ENCODE measurements at regions not wholly inside any gene's neighbourhood (a gene's known extent, or its start where the extent isn't known, plus 50 kb on each side); places are given as distances from the start of the nearest gene placed in this dataset.

DNA sequence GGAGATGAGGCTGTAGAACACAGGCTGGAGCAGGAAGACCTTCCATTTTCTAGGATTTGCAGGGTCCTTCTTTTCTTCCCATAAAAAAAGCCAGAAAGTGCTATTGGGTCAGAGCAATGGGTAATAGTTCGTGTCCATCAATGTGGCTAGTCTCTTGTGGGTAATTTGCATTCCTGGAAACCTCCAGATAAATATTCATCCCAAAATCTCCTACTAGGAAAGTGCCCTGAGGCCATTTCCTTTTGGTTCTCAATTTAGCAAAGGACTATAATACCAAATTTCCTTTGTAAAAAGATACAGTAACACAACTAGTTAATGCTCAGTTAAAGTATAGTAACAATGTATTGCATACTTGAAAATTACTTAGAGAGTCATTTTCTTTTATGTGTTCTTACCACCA lies 138.1 kb upstream of the TAB2 start:
- TF ChIP-seq, protein P1, sequence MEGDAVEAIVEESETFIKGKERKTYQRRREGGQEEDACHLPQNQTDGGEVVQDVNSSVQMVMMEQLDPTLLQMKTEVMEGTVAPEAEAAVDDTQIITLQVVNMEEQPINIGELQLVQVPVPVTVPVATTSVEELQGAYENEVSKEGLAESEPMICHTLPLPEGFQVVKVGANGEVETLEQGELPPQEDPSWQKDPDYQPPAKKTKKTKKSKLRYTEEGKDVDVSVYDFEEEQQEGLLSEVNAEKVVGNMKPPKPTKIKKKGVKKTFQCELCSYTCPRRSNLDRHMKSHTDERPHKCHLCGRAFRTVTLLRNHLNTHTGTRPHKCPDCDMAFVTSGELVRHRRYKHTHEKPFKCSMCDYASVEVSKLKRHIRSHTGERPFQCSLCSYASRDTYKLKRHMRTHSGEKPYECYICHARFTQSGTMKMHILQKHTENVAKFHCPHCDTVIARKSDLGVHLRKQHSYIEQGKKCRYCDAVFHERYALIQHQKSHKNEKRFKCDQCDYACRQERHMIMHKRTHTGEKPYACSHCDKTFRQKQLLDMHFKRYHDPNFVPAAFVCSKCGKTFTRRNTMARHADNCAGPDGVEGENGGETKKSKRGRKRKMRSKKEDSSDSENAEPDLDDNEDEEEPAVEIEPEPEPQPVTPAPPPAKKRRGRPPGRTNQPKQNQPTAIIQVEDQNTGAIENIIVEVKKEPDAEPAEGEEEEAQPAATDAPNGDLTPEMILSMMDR (IDR thresholded peaks at IDR 0.05; ENCODE audit: borderline replicate concordance, insufficient read depth, low read depth, low read length), result no peak
- no peak overlapping the region for H3K4me3 ChIP-seq (ENCODE audit: low read depth, low read length)

DNA sequence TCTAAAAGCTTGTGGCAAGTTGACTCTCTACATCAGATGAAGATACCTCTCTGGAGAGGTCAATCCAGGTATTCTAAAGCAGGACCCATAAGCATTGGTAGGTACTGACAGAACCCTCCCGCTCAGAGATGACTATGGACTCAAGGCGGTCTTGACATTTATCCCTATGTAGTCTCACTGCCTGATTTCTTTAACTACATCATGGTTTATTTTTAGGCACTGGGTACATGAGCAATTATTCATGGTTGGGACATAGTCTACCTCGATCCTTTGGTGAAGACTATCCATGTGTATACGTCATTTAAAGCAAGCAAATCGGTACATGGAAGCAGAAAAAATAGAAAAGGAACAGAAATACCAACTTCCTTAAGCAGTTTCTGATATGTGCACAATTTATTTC lies 136.2 kb upstream of the TAB2 start:
- TF ChIP-seq, protein P1 (IDR thresholded peaks at IDR 0.05; ENCODE audit: borderline replicate concordance, insufficient read depth, low read depth, low read length), result no peak
- H3K4me3 ChIP-seq (ENCODE audit: low read depth, low read length), result no peak overlapping the region

DNA sequence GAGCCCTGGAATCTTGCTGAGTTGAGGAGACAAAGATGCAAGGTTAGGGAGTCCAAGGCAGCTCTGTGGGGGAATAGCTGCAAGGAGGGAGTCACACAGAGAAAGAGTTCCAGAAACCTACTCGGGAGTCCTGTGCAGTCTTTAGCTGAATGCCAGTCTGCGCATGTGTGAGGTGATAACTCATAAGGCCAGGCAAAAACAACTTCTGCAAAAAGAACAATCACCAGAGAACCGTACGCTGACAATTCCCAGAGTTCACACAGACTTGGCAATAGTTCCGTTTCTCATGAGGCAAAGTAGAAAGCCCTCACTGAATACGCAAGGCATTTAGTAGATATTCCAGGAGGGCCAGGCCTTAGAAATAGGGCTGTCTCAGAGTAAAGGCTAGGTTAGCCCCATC lies 135.2 kb upstream of the TAB2 start:
- H3K4me3 ChIP-seq (ENCODE audit: low read depth, low read length), result no peak overlapping the region
- TF ChIP-seq, protein P1 (IDR thresholded peaks at IDR 0.05; ENCODE audit: borderline replicate concordance, insufficient read depth, low read depth, low read length), result no peak

DNA sequence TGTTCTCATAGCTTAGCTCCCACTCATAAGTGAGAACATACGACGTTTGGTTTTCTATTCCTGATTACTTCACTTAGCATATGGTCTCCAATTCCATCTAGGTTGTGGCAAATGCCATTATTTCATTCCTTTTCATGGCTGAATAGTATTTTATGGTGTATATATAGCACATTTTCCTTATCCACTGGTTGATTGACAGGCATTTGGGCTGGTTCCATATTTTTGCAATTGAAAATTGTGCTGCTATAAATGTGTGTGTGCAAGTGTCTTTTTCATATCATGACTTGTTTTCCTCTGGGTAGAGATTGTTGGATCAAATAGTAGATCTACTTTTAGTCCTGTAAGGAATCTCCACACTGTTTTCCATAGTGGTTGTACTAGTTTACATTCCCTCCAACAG lies 133.0 kb upstream of the TAB2 start:
- H3K4me3 ChIP-seq (ENCODE audit: low read depth, low read length), result no peak overlapping the region
- TF ChIP-seq, protein P1 (IDR thresholded peaks at IDR 0.05; ENCODE audit: borderline replicate concordance, insufficient read depth, low read depth, low read length), result no peak

DNA sequence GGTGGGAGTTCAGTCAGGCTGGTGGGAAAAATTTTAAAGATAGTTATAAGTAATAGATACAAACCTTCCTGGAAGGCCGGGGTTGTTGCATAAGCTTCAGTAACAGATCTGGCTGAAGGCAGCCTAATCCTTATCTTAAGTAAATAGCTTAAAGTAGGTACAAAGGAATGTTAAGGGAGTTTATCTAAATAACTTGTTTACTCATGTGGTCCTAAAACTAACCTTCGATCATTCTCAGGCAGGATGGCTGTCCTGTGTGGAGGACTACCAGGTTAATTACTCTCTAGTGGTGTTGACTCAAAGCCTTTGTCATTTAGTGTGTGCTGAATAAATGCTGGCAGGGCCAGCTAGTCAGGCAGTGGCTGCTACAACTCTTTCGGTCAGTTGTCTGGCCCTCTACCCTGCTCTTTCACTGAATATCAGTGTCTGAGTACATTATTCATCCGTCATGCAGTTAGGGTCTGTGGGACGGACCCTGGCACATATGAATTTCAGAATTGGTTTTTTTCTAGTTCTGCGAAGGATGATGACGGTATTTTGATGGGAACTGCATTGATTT lies 131.6 kb upstream of the TAB2 start:
- TF ChIP-seq, protein P1 (IDR thresholded peaks at IDR 0.05; ENCODE audit: borderline replicate concordance, insufficient read depth, low read depth, low read length), result no peak
- no peak overlapping the region for H3K4me3 ChIP-seq (ENCODE audit: low read depth, low read length)

DNA sequence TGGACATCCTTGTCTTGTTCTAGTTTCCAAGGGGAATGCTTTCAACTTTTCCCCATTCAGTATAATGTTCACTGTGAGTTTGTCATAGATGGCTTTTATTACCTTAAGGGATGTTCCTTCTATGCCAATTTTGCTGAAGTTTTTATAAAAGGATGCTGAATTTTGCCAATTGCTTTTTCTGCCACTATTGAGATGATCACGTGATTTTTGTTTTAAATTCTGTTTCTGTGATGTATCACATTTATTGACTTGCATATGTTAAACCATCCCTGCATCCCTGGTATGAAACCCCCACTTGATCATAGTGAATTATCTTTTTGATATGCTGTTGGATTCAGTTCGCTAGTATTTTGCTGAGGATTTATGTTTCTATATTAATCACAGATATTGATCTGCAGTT lies 130.6 kb upstream of the TAB2 start:
- TF ChIP-seq, protein P1 (IDR thresholded peaks at IDR 0.05; ENCODE audit: borderline replicate concordance, insufficient read depth, low read depth, low read length), result no peak
- H3K4me3 ChIP-seq (ENCODE audit: low read depth, low read length), result no peak overlapping the region

DNA sequence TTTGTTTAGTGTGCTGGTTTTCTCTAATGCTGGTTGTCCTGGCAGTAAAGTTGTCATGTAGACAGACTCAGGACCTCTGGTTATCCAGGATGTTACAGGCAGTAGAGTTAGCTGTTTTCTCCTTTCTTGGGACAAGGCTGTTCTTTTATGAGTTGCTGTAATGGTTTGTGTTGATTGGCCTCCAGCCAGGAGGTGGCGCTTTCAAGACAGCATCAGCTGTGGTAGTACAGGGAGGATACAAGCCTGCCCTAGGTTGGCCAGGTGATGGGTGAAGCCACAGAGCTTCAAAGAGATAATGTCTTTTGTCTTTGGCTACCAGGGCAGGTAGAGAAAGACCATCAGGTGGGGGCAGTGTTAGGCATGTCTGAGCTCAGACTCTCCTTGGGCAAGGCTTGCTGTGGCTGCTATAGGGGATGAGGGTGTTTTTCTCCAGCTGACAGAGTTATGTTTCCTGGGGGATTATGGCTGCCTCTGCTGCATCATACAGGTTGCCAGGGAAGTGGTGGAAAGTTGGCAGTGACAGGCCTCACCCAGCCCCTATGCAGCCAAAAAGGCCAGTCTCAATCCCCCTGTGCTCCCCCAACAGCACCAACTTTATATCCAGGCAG lies 127.2 kb upstream of the TAB2 start:
- H3K4me3 ChIP-seq (ENCODE audit: low read depth, low read length), result no peak overlapping the region
- TF ChIP-seq, protein P1 (IDR thresholded peaks at IDR 0.05; ENCODE audit: borderline replicate concordance, insufficient read depth, low read depth, low read length), result peak; percentile 60

All from GM12875 (cell line).